ENCODE measurements at regions not wholly inside any gene's neighbourhood (a gene's known extent, or its start where the extent isn't known, plus 50 kb on each side); places are given as distances from the start of the nearest gene placed in this dataset.

DNA sequence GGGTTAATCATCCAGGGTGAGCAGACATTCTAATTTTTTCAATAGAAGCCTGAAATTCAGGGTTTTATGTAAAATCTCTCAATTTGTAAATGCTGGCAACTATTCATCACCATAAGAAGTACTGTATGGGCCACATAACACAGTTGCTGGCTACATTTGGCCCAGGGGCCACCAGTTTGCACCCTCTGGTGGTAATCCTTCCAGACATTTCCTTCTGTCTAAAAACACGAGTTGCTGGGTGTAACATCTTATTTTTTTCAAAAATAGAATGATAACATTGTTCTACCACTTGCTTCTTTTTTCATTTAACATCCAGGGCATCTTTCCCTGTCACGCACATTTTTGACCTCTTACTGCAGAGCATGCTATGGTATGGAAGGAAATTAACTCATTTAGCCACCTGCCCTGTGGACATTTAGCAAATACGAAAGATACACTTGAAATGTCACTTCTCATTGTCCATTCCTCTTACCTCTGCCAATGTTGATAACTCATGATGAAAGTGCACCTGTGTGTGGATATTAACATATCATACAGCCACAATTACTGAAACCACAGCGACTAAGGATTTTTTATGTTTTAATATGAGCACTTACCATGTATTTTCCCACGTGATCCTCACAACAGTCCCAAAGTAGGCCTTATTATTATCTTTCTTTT, 117.5 kb upstream of the ARHGEF3 start:
- Histone ChIP-seq H3K9me3 (no peaks in the 10 kb centered on the region), H3K27me3 (no peaks in the 10 kb centered on the region), H3K4me1 (peaks cover 49% of the 10 kb centered on the region), H3K4me3 (no peak overlapping the region), H3K36me3 (no peaks in the 10 kb centered on the region), H3K27ac (no peak overlapping the region)
- TF ChIP-seq POLR2A (IDR thresholded peaks at IDR 0.05) (no peak), POLR2AphosphoS5 (IDR thresholded peaks at IDR 0.05; ENCODE audit: insufficient read depth in 1 of 2, low read depth in 1 of 2) (no peak)
- TF ChIP-seq, protein P1, sequence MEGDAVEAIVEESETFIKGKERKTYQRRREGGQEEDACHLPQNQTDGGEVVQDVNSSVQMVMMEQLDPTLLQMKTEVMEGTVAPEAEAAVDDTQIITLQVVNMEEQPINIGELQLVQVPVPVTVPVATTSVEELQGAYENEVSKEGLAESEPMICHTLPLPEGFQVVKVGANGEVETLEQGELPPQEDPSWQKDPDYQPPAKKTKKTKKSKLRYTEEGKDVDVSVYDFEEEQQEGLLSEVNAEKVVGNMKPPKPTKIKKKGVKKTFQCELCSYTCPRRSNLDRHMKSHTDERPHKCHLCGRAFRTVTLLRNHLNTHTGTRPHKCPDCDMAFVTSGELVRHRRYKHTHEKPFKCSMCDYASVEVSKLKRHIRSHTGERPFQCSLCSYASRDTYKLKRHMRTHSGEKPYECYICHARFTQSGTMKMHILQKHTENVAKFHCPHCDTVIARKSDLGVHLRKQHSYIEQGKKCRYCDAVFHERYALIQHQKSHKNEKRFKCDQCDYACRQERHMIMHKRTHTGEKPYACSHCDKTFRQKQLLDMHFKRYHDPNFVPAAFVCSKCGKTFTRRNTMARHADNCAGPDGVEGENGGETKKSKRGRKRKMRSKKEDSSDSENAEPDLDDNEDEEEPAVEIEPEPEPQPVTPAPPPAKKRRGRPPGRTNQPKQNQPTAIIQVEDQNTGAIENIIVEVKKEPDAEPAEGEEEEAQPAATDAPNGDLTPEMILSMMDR (IDR thresholded peaks at IDR 0.05) = no peak
- DNase-seq (ENCODE audit: extremely low spot score in 2 of 2) = no peak
- intact Hi-C loops (cut with DNase I) = no loop called here

DNA sequence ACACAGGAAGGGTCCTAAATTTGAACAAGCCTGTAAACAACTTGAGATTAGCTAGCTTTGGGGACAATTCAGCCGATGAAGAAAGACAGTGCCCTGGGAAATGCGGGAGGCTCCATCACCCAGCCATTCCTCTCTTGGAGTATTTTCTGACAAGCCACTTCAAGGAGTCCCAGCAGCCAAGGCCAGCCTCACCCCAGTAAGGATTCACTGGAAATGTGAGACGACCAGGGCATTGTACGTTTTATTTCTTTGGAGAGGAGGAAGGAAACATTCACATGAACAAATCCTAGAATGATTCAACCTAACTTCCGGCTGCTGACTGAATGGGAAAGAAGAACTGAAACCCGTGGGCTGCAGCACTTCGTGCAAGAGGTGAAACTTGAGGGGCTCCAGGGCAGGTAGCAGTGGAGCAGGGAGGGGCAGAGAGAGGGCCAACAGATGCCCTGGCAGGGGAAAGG, 116.4 kb upstream of the ARHGEF3 start:
- H3K36me3 ChIP-seq = no peaks in the 10 kb centered on the region
- TF ChIP-seq POLR2A (IDR thresholded peaks at IDR 0.05) = no peak
- TF ChIP-seq POLR2AphosphoS5 (IDR thresholded peaks at IDR 0.05; ENCODE audit: insufficient read depth in 1 of 2, low read depth in 1 of 2) = no peak
- TF ChIP-seq, protein P1 (IDR thresholded peaks at IDR 0.05) = no peak
- DNase-seq (ENCODE audit: extremely low spot score in 2 of 2) = no peak
- H3K9me3 ChIP-seq = no peaks in the 10 kb centered on the region
- H3K4me1 ChIP-seq = peaks cover 37% of the 10 kb centered on the region
- H3K4me3 ChIP-seq = no peak overlapping the region
- intact Hi-C loops (cut with DNase I) = no loop called here
- no peaks in the 10 kb centered on the region for H3K27me3 ChIP-seq
- no peak overlapping the region for H3K27ac ChIP-seq

DNA sequence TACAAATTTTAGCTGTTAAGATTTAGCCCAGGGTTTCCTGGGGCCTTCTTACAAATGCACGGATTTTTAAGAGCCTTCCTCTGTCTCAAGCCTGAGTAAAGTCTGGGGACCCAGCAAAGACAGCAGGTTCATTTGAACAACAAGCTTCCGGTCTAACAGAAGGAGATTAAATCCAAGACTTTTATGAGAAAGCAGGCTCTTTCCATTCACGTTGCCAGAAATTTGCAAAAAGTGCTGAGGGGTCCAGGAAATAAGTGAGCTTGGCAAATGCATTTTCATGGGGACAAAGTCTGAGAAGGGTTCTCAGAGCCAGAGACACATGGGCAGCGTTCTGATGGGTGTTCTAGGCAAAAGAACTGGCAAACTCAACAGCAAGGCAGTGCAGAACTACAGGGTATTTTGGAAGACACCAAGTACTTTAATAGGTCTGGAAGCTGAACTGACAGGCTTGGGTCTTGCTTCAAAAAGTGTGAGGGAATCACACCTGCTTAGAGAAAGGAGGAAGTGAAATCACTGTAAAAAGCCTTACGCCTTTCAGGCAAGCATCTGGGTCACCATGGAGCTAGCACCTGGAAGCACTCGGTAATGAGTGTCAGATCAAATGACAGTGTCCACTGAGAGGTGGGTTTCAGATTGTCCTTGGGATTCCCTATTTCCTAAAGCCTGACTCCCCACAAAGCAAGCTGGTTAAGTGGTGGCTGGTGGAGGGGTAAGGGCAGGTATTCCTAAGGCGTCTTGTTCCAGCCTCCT, 115.8 kb upstream of the ARHGEF3 start:
- no peaks in the 10 kb centered on the region for H3K27me3 ChIP-seq
- no peaks in the 10 kb centered on the region for H3K36me3 ChIP-seq
- no peak overlapping the region for H3K4me3 ChIP-seq
- no peak for DNase-seq (ENCODE audit: extremely low spot score in 2 of 2)
- no peak overlapping the region for H3K27ac ChIP-seq
- H3K9me3 ChIP-seq = no peaks in the 10 kb centered on the region
- intact Hi-C loops (cut with DNase I) = no loop called here
- TF ChIP-seq, protein P1 (IDR thresholded peaks at IDR 0.05) = no peak
- no peak for TF ChIP-seq POLR2A (IDR thresholded peaks at IDR 0.05)
- TF ChIP-seq POLR2AphosphoS5 (IDR thresholded peaks at IDR 0.05; ENCODE audit: insufficient read depth in 1 of 2, low read depth in 1 of 2) = no peak
- H3K4me1 ChIP-seq = peaks cover 31% of the 10 kb centered on the region

DNA sequence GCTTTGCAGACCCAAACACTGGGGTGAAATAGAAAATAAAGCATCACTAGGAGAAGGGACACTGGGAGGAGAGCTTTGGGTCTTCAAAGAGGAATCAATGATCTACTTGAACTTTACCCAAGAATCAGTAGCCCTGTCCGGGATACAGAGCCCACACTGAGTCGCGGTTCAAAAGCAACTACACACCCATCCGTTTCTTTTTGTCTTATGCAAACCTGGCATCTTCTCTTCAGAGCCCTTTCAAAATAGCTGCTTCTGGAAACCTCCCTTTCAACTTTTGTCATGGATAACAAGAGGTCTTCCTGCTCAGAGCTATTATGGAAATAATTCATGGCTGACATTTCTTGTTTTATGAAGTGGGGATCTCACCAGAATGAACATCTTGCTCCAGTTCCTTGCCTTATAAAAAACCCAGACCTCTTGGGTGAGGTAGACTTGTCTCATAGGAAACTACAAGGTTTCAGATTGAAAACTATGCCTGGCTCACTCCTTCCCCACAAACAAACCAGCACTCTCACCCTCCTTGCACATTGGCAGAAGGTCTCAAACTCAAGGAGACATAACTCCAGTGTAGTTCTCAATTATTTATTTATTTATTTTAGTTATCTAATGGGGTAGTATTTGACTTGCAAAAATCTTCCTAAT, 115.1 kb upstream of the ARHGEF3 start:
- Histone ChIP-seq H3K36me3 (no peaks in the 10 kb centered on the region), H3K9me3 (no peaks in the 10 kb centered on the region), H3K27me3 (no peaks in the 10 kb centered on the region), H3K27ac (no peak overlapping the region), H3K4me3 (peak overlapping the region in 1 of 2 donors; percentile 28), H3K4me1 (peaks cover 24% of the 10 kb centered on the region)
- DNase-seq (ENCODE audit: extremely low spot score in 2 of 2) = no peak
- TF ChIP-seq, protein P1 (IDR thresholded peaks at IDR 0.05) = no peak
- no peak for TF ChIP-seq POLR2AphosphoS5 (IDR thresholded peaks at IDR 0.05; ENCODE audit: insufficient read depth in 1 of 2, low read depth in 1 of 2)
- intact Hi-C loops (cut with DNase I) = no loop called here

All from vagina (tissue), 2 donors.